A549 (cell line): ENCODE measurements at regions not wholly inside any gene's neighbourhood (a gene's known extent, or its start where the extent isn't known, plus 50 kb on each side); places are given as distances from the start of the nearest gene placed in this dataset.

ENCODE experiments used
- ATOH8 ChIP-seq: fragments of 250-450 bp; sonication (Bioruptor Pico); IDR thresholded peaks from 2 replicates; pipeline ENCODE4 v1.5.0; 2020; ENCODE audit warnings: low read depth, mild to moderate bottlenecking, moderate library complexity
- CTCF ChIP-seq: fragments of >200 bp; sonication (Bioruptor Twin); formaldehyde crosslinking; IDR thresholded peaks from 3 replicates; pipeline ENCODE4 v1.5.1; 2016
- FOSB ChIP-seq: fragments of 250-450 bp; sonication (Bioruptor Pico); IDR thresholded peaks from 2 replicates; pipeline ENCODE4 v1.5.0; 2020; ENCODE audit warnings: mild to moderate bottlenecking, moderate library complexity
- HDAC2 ChIP-seq: fragments of 200-600 bp; sonication (generic); IDR thresholded peaks from 2 replicates; pipeline ENCODE4 v1.6.1; 2016
- HEYL ChIP-seq: fragments of 250-450 bp; sonication (Bioruptor Pico); IDR thresholded peaks from 2 replicates; pipeline ENCODE4 v1.8.0; 2021; ENCODE audit warnings: mild to moderate bottlenecking, moderate library complexity
- JUN ChIP-seq, 2 experiments: fragments of >200 bp; sonication (Bioruptor Twin); formaldehyde crosslinking; IDR thresholded peaks; 2 replicates in 1 of 2; 3 replicates in 1 of 2; pipeline ENCODE4 v1.6.1; 2016 to 2017
- KDM5A ChIP-seq: fragments of 200-600 bp; sonication (generic); IDR thresholded peaks from 2 replicates; pipeline ENCODE4 v1.6.1; 2016; ENCODE audit warnings: antibody characterized with exemption, mild to moderate bottlenecking
- MAX ChIP-seq: IDR thresholded peaks from 2 replicates; pipeline ENCODE4 v1.6.1; 2012
- NPAS2 ChIP-seq: fragments of 250-450 bp; sonication (Bioruptor Pico); IDR thresholded peaks from 2 replicates; pipeline ENCODE4 v1.8.0; 2022; ENCODE audit warnings: mild to moderate bottlenecking, moderate library complexity, borderline replicate concordance
- PBX3 ChIP-seq: IDR thresholded peaks from 2 replicates; pipeline ENCODE4 v1.6.1; 2012
- PHF8 ChIP-seq: fragments of 200-600 bp; sonication (generic); IDR thresholded peaks from 2 replicates; pipeline ENCODE4 v1.6.1; 2016; ENCODE audit warnings: low read depth, mild to moderate bottlenecking, antibody characterized with exemption, moderate library complexity, borderline replicate concordance
- POLR2A ChIP-seq: IDR thresholded peaks from 2 replicates; pipeline ENCODE4 v1.6.1; 2012; ENCODE audit warnings: mild to moderate bottlenecking, low read length
- REST ChIP-seq: fragments of 200-600 bp; sonication (generic); IDR thresholded peaks from 2 replicates; pipeline ENCODE4 v1.6.1; 2016; ENCODE audit warnings: antibody characterized with exemption, mild to moderate bottlenecking, moderate library complexity
- USF2 ChIP-seq: fragments of 450-650 bp; IDR thresholded peaks from 2 replicates; pipeline ENCODE4 v1.6.1; 2014; ENCODE audit warnings: antibody characterized with exemption

- no peak for TF ChIP-seq HDAC2
- TF ChIP-seq CTCF = no peak
- no peak for TF ChIP-seq ATOH8 (CRISPR knock-in tag)
- TF ChIP-seq POLR2A = no peak
- TF ChIP-seq PBX3 = no peak
- TF ChIP-seq KDM5A = no peak
- no peak for TF ChIP-seq MAX
- TF ChIP-seq FOSB (CRISPR knock-in tag) = no peak
- TF ChIP-seq HEYL (CRISPR knock-in tag) = no peak
- TF ChIP-seq JUN (IDR thresholded peaks at IDR 0.05) = no peak
- no peak for TF ChIP-seq PHF8
- no peak for TF ChIP-seq USF2
- no peak for TF ChIP-seq REST
- no peak for TF ChIP-seq NPAS2 (CRISPR knock-in tag)
Observed at GRCh38 chr1:228930479-228930957, 195.2 kb downstream of the RHOU start.
